Gastrocnemius medialis (tissue), 4 donors: ENCODE measurements at regions not wholly inside any gene's neighbourhood (a gene's known extent, or its start where the extent isn't known, plus 50 kb on each side); places are given as distances from the start of the nearest gene placed in this dataset.

Experiments
- ATAC-seq, 2 donors: fragments of 150-250 bp; one replicate each; pipeline ENCODE4 v1.9.1; 2016
- DNase-seq, 2 donors: peaks; one replicate each; pipeline ENCODE4 v3.0.0-alpha.2; 2019
- H3K27ac ChIP-seq, 4 donors: fragments of 200-600 bp; sonication (generic); 1 replicate in 1 of 4; 2 replicates in 3 of 4; pipeline ENCODE4 v1.5.1; 2016 to 2018; ENCODE audit warnings: mild to moderate bottlenecking in 2 of 4, moderate library complexity in 1 of 4
- H3K27me3 ChIP-seq, 3 donors: fragments of 200-600 bp; sonication (generic) in 2 of 3; 1 replicate in 1 of 3; 2 replicates in 2 of 3; pipeline versions ENCODE4 v1.5.1 to v1.6.0; 2016 to 2019; ENCODE audit warnings: mild to moderate bottlenecking in 1 of 3, moderate library complexity in 1 of 3
- H3K36me3 ChIP-seq, 2 donors: fragments of 200-600 bp; sonication (generic) in 1 of 2; one replicate each; pipeline ENCODE4 v1.5.1; 2017 to 2018
- H3K4me1 ChIP-seq, 2 donors: fragments of 200-600 bp; sonication (generic) in 1 of 2; one replicate each; pipeline ENCODE4 v1.5.1; 2016 to 2017; ENCODE audit warnings: mild to moderate bottlenecking in 2 of 2
- H3K4me3 ChIP-seq, 4 donors: fragments of 200-600 bp; sonication (generic) in 3 of 4; 1 replicate in 1 of 4; 2 replicates in 3 of 4; pipeline ENCODE4 v1.5.1; 2016 to 2019; ENCODE audit warnings: mild to moderate bottlenecking in 2 of 4
- H3K9me3 ChIP-seq, 3 donors: fragments of 200-600 bp; sonication (generic) in 2 of 3; 1 replicate in 1 of 3; 2 replicates in 2 of 3; pipeline ENCODE4 v1.5.1; 2016 to 2019
- CTCF ChIP-seq, 5 experiments: fragments of 450-650 bp in 3 of 5; fragments of 200-600 bp in 2 of 5; sonication (generic) in 2 of 5; IDR thresholded peaks in 4 of 5; conservative IDR thresholded peaks in 1 of 5; 1 replicate in 4 of 5; 2 replicates in 1 of 5; pipeline ENCODE4 v1.5.1; 2016 to 2019; ENCODE audit warnings: antibody characterized with exemption in 5 of 5, mild to moderate bottlenecking in 3 of 5, moderate library complexity in 3 of 5
- POLR2A ChIP-seq, 2 donors: fragments of 450-650 bp; IDR thresholded peaks; one replicate each; pipeline ENCODE4 v1.6.1; 2017; ENCODE audit warnings: antibody characterized with exemption in 2 of 2, mild to moderate bottlenecking in 2 of 2, moderate library complexity in 2 of 2
- in situ Hi-C, 4 donors: fragments of 200-750 bp; cut with MboI; loops; one replicate each; pipeline versions ENCODE4 v1.15.0 to v1.8.0; 2017; ENCODE audit warnings: low sequenced_read_pairs in 4 of 4
- intact Hi-C: fragments of 100-400 bp; cut with DNase I; formaldehyde crosslinking; loops from one replicate; pipeline ENCODE4 v1.15.1; 2023; ENCODE audit warnings: low total_unique reads

DNA sequence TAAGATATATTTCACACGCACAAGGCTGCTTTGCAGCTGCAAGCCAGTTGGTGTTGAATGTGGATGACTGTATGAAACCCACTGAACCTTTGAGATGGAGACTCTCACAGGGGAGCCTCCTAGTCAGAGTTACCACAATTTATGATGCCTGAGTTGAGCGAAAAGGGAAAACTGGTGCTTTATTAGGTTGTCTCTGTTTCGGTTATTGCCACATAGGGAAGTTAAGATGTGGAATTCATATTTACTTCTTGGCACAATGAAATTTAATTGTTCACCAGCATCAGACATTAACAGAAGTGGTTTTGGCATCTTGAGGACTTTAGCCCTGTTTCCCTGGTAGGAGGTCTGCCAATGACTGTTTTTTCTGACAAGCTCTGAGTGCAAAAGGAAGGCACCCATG is 358.2 kb downstream of the SQOR start:
- in situ Hi-C loops = no loop called here
- Histone ChIP-seq H3K36me3 (no peaks in the 10 kb centered on the region), H3K27me3 (no peaks in the 10 kb centered on the region), H3K9me3 (no peaks in the 10 kb centered on the region), H3K27ac (no peak overlapping the region), H3K4me1 (no peaks in the 10 kb centered on the region), H3K4me3 (no peak overlapping the region)
- no peak for ATAC-seq
- no peak for DNase-seq
- TF ChIP-seq CTCF (IDR thresholded peaks at IDR 0.05 in 4 of 5, conservative IDR thresholded peaks at IDR 0.05 in 1 of 5) = no peak
- TF ChIP-seq POLR2A (IDR thresholded peaks at IDR 0.05) = no peak
- intact Hi-C loops = no loop called here

DNA sequence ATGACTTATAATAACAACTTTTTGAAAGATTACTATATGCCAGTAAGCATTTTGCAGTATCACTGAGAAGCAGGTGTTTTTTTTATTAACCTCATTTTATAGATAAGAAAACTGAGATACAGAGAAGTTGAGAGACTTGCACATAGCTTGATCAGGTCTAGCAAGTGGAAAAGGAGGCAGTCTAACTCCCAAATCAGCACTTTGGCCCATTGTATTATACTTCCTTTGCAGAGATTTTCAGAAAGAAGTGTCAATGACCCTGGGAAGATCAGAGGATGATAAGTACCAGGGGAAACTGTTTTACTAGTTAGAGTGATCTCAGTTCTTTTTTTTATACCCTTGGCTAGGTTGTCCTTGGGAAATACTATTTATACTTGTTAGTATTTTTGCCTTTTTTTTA is 358.7 kb downstream of the SQOR start:
- no peaks in the 10 kb centered on the region for H3K9me3 ChIP-seq
- no peaks in the 10 kb centered on the region for H3K4me1 ChIP-seq
- no peak overlapping the region for H3K27ac ChIP-seq
- TF ChIP-seq POLR2A (IDR thresholded peaks at IDR 0.05) (no peak), CTCF (IDR thresholded peaks at IDR 0.05 in 4 of 5, conservative IDR thresholded peaks at IDR 0.05 in 1 of 5) (no peak)
- ATAC-seq = no peak
- in situ Hi-C loops (no loop called here), intact Hi-C loops (no loop called here)
- no peaks in the 10 kb centered on the region for H3K36me3 ChIP-seq
- DNase-seq = no peak
- H3K4me3 ChIP-seq = no peak overlapping the region
- no peaks in the 10 kb centered on the region for H3K27me3 ChIP-seq

GRCh38 chr15:45995800-45996199 is 361.0 kb downstream of the SQOR start:
- Histone ChIP-seq H3K4me3 (no peak overlapping the region), H3K4me1 (no peaks in the 10 kb centered on the region), H3K9me3 (no peaks in the 10 kb centered on the region), H3K27ac (no peak overlapping the region), H3K36me3 (no peaks in the 10 kb centered on the region), H3K27me3 (no peaks in the 10 kb centered on the region)
- intact Hi-C loops = no loop called here
- no peak for TF ChIP-seq CTCF (IDR thresholded peaks at IDR 0.05 in 4 of 5, conservative IDR thresholded peaks at IDR 0.05 in 1 of 5)
- TF ChIP-seq POLR2A (IDR thresholded peaks at IDR 0.05) = no peak
- in situ Hi-C loops = no loop called here
- no peak for ATAC-seq
- no peak for DNase-seq

DNA sequence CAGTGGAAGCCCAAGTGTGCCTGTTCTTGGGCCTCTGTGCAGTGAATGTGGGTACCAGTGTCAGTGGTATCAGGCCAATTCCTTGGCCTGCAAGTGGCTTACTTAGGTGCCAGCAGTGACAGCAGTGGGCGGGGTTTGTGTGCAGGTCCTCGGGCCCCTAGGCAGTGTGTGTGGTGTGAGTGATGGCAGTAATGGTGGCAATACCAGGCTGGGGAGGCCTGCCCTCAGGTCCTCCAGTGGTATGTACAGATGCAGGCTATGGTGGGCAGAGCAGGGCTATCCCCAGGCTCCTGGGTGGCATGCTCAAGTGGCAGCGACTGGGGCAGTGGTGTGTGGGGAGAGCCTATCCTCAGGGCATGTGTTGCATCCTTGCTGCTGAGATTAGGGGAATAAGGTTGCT is 379.7 kb downstream of the SQOR start:
- Histone ChIP-seq H3K27me3 (no peaks in the 10 kb centered on the region), H3K4me3 (no peak overlapping the region), H3K27ac (no peak overlapping the region), H3K36me3 (no peaks in the 10 kb centered on the region), H3K9me3 (no peaks in the 10 kb centered on the region), H3K4me1 (no peaks in the 10 kb centered on the region)
- in situ Hi-C loops = no loop called here
- ATAC-seq (no peak), DNase-seq (no peak)
- intact Hi-C loops = no loop called here
- TF ChIP-seq POLR2A (IDR thresholded peaks at IDR 0.05) (no peak), CTCF (IDR thresholded peaks at IDR 0.05 in 4 of 5, conservative IDR thresholded peaks at IDR 0.05 in 1 of 5) (no peak)

DNA sequence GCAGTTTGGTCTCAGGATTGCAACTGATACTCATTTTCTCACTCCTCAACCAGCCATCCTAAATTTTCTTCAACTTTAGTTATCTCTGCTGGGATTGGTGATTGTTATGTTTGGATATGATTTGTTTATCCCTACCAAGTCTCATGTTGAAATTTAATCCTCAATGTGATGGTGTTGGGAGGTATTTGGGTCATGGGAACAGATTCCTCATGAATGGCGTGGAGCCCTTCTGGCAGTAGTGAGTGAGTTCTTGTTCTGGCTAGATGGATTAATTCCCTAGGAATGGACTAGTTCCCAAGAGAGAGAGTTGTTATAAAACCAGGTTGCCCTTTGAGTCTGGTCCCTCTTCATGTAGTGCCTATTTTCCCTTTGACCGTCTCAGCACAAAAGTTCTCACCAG is 399.9 kb downstream of the SQOR start:
- TF ChIP-seq POLR2A (IDR thresholded peaks at IDR 0.05) = no peak
- no peak for TF ChIP-seq CTCF (IDR thresholded peaks at IDR 0.05 in 4 of 5, conservative IDR thresholded peaks at IDR 0.05 in 1 of 5)
- Histone ChIP-seq H3K4me3 (no peak overlapping the region), H3K27me3 (no peaks in the 10 kb centered on the region), H3K27ac (no peak overlapping the region), H3K4me1 (no peaks in the 10 kb centered on the region), H3K9me3 (no peaks in the 10 kb centered on the region), H3K36me3 (no peaks in the 10 kb centered on the region)
- in situ Hi-C loops (loop anchor here in 1 of 4 donors (25.0 kb wide), 1 partner anchor 97 kb away; no protein-coding TSS in a partner anchor), intact Hi-C loops (no loop called here)
- DNase-seq (no peak), ATAC-seq (peak in 1 of 2 donors; percentile 66)
